ENCODE measurements at regions not wholly inside any gene's neighbourhood (a gene's known extent, or its start where the extent isn't known, plus 50 kb on each side); places are given as distances from the start of the nearest gene placed in this dataset.
"Not testable (repeated sequence)": the region's sequence is repeated elsewhere in the genome, so short reads cannot be mapped to it uniquely, and the experiment has no call there.

DNA sequence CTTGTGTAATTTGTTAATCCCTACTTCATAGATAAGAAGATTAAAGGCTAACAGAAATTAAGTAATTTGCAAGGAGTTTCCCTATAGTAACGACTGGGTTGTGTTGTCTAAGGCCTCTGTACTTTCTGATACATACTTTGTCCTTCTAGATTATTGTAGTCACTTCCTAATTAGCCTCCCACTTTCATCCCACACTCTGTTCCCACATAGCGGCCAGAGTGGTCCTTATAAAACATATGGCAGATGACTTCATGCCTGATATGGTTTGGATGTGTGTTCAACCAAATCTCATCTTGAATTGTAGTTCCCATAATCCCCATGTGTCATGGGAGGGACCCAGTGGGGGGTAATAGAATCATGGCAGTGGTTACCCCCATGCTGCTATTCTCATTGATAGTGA, 120.5 kb upstream of the DAB1 start:
- no peak overlapping the region for H3K4me3 ChIP-seq (ENCODE audit: insufficient read depth, low read depth, low read length)
- H3K4me3 Mint-ChIP-seq (ENCODE audit: unreplicated experiment), result no peak overlapping the region
- no peak overlapping the region for H3K9ac ChIP-seq (ENCODE audit: low read length)
- DNase-seq (ENCODE audit: low read depth) (no peak), FAIRE-seq (no peak)
- H3K4me1 Mint-ChIP-seq (ENCODE audit: low read depth, unreplicated experiment), result peaks cover under 1% of the 10 kb centered on the region
- H2AFZ ChIP-seq (ENCODE audit: low read depth, low read length), result no peak overlapping the region
- no peaks in the 10 kb centered on the region for H3K4me1 ChIP-seq (ENCODE audit: insufficient read depth, low read length)
- no peaks in the 10 kb centered on the region for H3K9me3 Mint-ChIP-seq (ENCODE audit: unreplicated experiment)
- H3K27ac ChIP-seq (ENCODE audit: low read depth, low read length), result no peak overlapping the region
- no peaks in the 10 kb centered on the region for H3K27me3 Mint-ChIP-seq (ENCODE audit: low read depth, unreplicated experiment)
- no peaks in the 10 kb centered on the region for H4K20me1 ChIP-seq (ENCODE audit: insufficient read depth, low read length)
- H3K79me2 ChIP-seq (ENCODE audit: insufficient read depth, low read length), result no peaks in the 10 kb centered on the region
- no peak overlapping the region for H3K4me2 ChIP-seq (ENCODE audit: low read length)
- no peaks in the 10 kb centered on the region for H3K27me3 ChIP-seq (ENCODE audit: insufficient read depth, low read length)
- H3K36me3 Mint-ChIP-seq (ENCODE audit: low read depth, unreplicated experiment), result no peaks in the 10 kb centered on the region
- H3K27ac Mint-ChIP-seq (ENCODE audit: unreplicated experiment), result no peak overlapping the region
- TF ChIP-seq, protein P1, sequence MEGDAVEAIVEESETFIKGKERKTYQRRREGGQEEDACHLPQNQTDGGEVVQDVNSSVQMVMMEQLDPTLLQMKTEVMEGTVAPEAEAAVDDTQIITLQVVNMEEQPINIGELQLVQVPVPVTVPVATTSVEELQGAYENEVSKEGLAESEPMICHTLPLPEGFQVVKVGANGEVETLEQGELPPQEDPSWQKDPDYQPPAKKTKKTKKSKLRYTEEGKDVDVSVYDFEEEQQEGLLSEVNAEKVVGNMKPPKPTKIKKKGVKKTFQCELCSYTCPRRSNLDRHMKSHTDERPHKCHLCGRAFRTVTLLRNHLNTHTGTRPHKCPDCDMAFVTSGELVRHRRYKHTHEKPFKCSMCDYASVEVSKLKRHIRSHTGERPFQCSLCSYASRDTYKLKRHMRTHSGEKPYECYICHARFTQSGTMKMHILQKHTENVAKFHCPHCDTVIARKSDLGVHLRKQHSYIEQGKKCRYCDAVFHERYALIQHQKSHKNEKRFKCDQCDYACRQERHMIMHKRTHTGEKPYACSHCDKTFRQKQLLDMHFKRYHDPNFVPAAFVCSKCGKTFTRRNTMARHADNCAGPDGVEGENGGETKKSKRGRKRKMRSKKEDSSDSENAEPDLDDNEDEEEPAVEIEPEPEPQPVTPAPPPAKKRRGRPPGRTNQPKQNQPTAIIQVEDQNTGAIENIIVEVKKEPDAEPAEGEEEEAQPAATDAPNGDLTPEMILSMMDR (IDR thresholded peaks at IDR 0.05; ENCODE audit: insufficient read depth, low read depth, low read length), result no peak
- TF ChIP-seq EZH2 (IDR thresholded peaks at IDR 0.05; ENCODE audit: insufficient read depth, low read length), result no peak
- H3K36me3 ChIP-seq (ENCODE audit: insufficient read depth, low read length), result no peaks in the 10 kb centered on the region
- H3K9me3 ChIP-seq (ENCODE audit: insufficient read depth, low read depth, low read length), result no peaks in the 10 kb centered on the region

DNA sequence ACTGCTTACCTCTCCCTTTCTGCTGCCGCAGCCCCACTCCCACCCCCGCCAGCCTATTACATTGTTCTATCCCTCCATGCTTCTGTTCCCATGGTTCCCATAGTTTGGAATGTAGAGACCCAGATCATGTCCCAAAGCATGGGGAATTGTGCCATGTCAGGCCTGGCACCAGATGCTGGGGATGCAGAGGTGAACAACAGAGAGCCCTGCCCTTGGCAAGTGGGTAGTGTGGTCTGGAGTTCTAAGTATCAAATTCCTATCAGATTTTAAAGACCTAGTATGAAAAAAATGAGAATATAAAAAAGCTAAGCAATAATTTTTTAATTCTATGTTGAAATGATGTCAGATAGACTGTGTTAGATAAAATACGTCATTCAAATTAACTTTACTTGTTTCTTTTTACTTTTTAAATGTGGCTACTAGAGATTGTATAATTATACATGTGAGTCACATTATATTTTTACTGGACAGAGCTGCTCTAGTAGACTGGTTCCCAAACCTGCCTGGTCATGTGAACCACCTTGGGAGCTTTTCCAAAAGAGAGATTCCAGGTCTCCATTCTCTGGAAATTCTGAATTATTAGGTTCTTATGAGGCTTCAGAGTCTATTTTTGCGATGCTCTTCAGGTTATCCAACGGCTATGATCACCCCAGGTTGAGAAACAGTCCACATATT, 113.0 kb upstream of the DAB1 start:
- Mint-ChIP-seq H3K27me3 (ENCODE audit: low read depth, unreplicated experiment) (no peaks in the 10 kb centered on the region), H3K4me3 (ENCODE audit: unreplicated experiment) (no peak overlapping the region), H3K4me1 (ENCODE audit: low read depth, unreplicated experiment) (no peaks in the 10 kb centered on the region), H3K27ac (ENCODE audit: unreplicated experiment) (no peak overlapping the region), H3K36me3 (ENCODE audit: low read depth, unreplicated experiment) (no peaks in the 10 kb centered on the region), H3K9me3 (ENCODE audit: unreplicated experiment) (no peaks in the 10 kb centered on the region)
- no peaks in the 10 kb centered on the region for H4K20me1 ChIP-seq (ENCODE audit: insufficient read depth, low read length)
- no peaks in the 10 kb centered on the region for H3K79me2 ChIP-seq (ENCODE audit: insufficient read depth, low read length)
- no peaks in the 10 kb centered on the region for H3K36me3 ChIP-seq (ENCODE audit: insufficient read depth, low read length)
- H3K4me2 ChIP-seq (ENCODE audit: low read length), result no peak overlapping the region
- no peak overlapping the region for H2AFZ ChIP-seq (ENCODE audit: low read depth, low read length)
- no peak overlapping the region for H3K4me3 ChIP-seq (ENCODE audit: insufficient read depth, low read depth, low read length)
- no peaks in the 10 kb centered on the region for H3K4me1 ChIP-seq (ENCODE audit: insufficient read depth, low read length)
- TF ChIP-seq EZH2 (IDR thresholded peaks at IDR 0.05; ENCODE audit: insufficient read depth, low read length), result no peak
- TF ChIP-seq, protein P1 (IDR thresholded peaks at IDR 0.05; ENCODE audit: insufficient read depth, low read depth, low read length), result no peak
- FAIRE-seq (no peak), DNase-seq (ENCODE audit: low read depth) (no peak)
- H3K27me3 ChIP-seq (ENCODE audit: insufficient read depth, low read length), result no peaks in the 10 kb centered on the region
- H3K9ac ChIP-seq (ENCODE audit: low read length), result no peak overlapping the region
- no peaks in the 10 kb centered on the region for H3K9me3 ChIP-seq (ENCODE audit: insufficient read depth, low read depth, low read length)
- H3K27ac ChIP-seq (ENCODE audit: low read depth, low read length), result no peak overlapping the region

DNA sequence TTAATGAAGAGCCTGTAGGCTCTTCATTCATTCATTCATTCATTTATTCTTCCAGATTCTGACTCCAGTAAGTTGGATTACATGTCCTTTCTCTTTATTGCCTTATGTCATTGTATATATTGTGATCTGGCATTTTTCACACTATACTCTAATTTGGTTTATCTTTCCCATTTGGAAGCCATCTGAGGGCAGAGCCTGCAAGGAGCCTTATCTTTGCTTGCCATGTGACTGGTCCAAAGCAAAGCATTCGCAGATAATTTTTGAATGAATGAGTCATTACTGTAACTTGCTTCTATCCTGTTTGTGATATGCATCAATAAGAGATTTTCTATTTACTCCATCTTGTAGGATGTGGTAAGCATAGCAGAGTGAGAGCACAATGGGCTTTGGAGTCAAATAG, 108.4 kb upstream of the DAB1 start:
- Histone ChIP-seq H4K20me1 (ENCODE audit: insufficient read depth, low read length) (no peaks in the 10 kb centered on the region), H3K27ac (ENCODE audit: low read depth, low read length) (no peak overlapping the region), H3K4me3 (ENCODE audit: insufficient read depth, low read depth, low read length) (no peak overlapping the region), H2AFZ (ENCODE audit: low read depth, low read length) (no peak overlapping the region), H3K27me3 (ENCODE audit: insufficient read depth, low read length) (no peaks in the 10 kb centered on the region), H3K4me1 (ENCODE audit: insufficient read depth, low read length) (no peaks in the 10 kb centered on the region), H3K9ac (ENCODE audit: low read length) (no peak overlapping the region), H3K36me3 (ENCODE audit: insufficient read depth, low read length) (no peaks in the 10 kb centered on the region), H3K4me2 (ENCODE audit: low read length) (no peak overlapping the region), H3K9me3 (ENCODE audit: insufficient read depth, low read depth, low read length) (no peaks in the 10 kb centered on the region), H3K79me2 (ENCODE audit: insufficient read depth, low read length) (no peaks in the 10 kb centered on the region)
- Mint-ChIP-seq H3K27ac (ENCODE audit: unreplicated experiment) (no peak overlapping the region), H3K4me1 (ENCODE audit: low read depth, unreplicated experiment) (no peaks in the 10 kb centered on the region), H3K4me3 (ENCODE audit: unreplicated experiment) (no peak overlapping the region), H3K36me3 (ENCODE audit: low read depth, unreplicated experiment) (no peaks in the 10 kb centered on the region), H3K27me3 (ENCODE audit: low read depth, unreplicated experiment) (no peaks in the 10 kb centered on the region), H3K9me3 (ENCODE audit: unreplicated experiment) (no peaks in the 10 kb centered on the region)
- no peak for DNase-seq (ENCODE audit: low read depth)
- no peak for FAIRE-seq
- TF ChIP-seq, protein P1 (IDR thresholded peaks at IDR 0.05; ENCODE audit: insufficient read depth, low read depth, low read length), result no peak
- no peak for TF ChIP-seq EZH2 (IDR thresholded peaks at IDR 0.05; ENCODE audit: insufficient read depth, low read length)

DNA sequence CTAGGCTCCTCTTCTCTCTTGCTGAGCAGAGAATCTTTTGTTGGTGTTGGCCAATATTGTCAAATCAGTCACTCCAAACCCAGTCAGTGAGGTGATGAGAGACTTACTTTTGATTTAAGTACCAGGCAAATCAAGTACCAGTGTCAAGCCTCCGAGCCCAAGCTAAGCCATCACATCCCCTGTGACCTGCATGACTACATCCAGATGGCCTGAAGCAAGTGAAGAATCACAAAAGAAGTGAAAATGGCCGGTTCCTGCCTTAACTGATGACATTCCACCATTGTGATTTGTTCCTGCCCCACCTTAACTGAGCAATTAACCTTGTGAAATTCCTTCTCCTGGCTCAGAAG, 107.0 kb upstream of the DAB1 start:
- not testable (repeated sequence) for H3K27me3 Mint-ChIP-seq (ENCODE audit: low read depth, unreplicated experiment); H3K4me3 Mint-ChIP-seq (ENCODE audit: unreplicated experiment); H3K9me3 ChIP-seq (ENCODE audit: insufficient read depth, low read depth, low read length); H3K36me3 ChIP-seq (ENCODE audit: insufficient read depth, low read length); H3K79me2 ChIP-seq (ENCODE audit: insufficient read depth, low read length); H3K4me3 ChIP-seq (ENCODE audit: insufficient read depth, low read depth, low read length); H3K9ac ChIP-seq (ENCODE audit: low read length); FAIRE-seq; H3K4me1 Mint-ChIP-seq (ENCODE audit: low read depth, unreplicated experiment); H3K4me2 ChIP-seq (ENCODE audit: low read length); H3K27me3 ChIP-seq (ENCODE audit: insufficient read depth, low read length); H2AFZ ChIP-seq (ENCODE audit: low read depth, low read length); H3K9me3 Mint-ChIP-seq (ENCODE audit: unreplicated experiment); H3K27ac ChIP-seq (ENCODE audit: low read depth, low read length); H3K27ac Mint-ChIP-seq (ENCODE audit: unreplicated experiment); H3K4me1 ChIP-seq (ENCODE audit: insufficient read depth, low read length); H3K36me3 Mint-ChIP-seq (ENCODE audit: low read depth, unreplicated experiment); H4K20me1 ChIP-seq (ENCODE audit: insufficient read depth, low read length); DNase-seq (ENCODE audit: low read depth)

All from astrocyte (in vitro differentiated cells and primary cell).